HepG2 (cell line): ENCODE measurements at regions not wholly inside any gene's neighbourhood (a gene's known extent, or its start where the extent isn't known, plus 50 kb on each side); places are given as distances from the start of the nearest gene placed in this dataset.

Source experiments
- ATAC-seq: fragments of 200-7000 bp; cut with Tn5 transposase; 3 replicates; pipeline ENCODE4 v1.9.1; 2020; ENCODE audit warnings: mild to moderate bottlenecking, moderate library complexity
- BruUV-seq: library from RNA; stranded (reverse); fragments of 400-500 nt; replicated peaks from 2 replicates; lab custom pipeline; 2021; lab: Mats Ljungman, UMichigan
- CTCF ChIA-PET: fragments of 300-600 bp; formaldehyde crosslinking; extraction: SDS; loops from one replicate; lab custom pipeline; 2021; ENCODE audit warnings: low total read pairs, inconsistent platforms, low intra/inter-chr PET ratio; lab: Yijun Ruan, JAX
- POLR2A ChIA-PET: fragments of 350-600 bp; sonication (Branson Sonifier 250); formaldehyde crosslinking; loops from one replicate; lab custom pipeline; 2020; ENCODE audit warnings: antibody characterized with exemption, inconsistent platforms; lab: Yijun Ruan, JAX
- DNase-seq: peaks from one replicate; pipeline ENCODE4 v3.0.0-alpha.2; 2015; ENCODE audit warnings: low spot score
- FAIRE-seq: peaks from 3 replicates; lab custom pipeline; 2011; peaks lifted over from hg19 to GRCh38; lab: Jason Lieb, UNC
- H2AFZ ChIP-seq: one replicate; pipeline ENCODE4 v1.6.1; 2011; ENCODE audit warnings: low read length, inconsistent platforms
- H3K27ac ChIP-seq: fragments of 300-600 bp; 3 replicates; pipeline ENCODE4 v1.8.0; 2011; ENCODE audit warnings: mixed run types, mild to moderate bottlenecking, mixed read lengths, low read length, inconsistent platforms; ENCODE audit not compliant: insufficient read depth; ENCODE audit errors: extremely low read length
- H3K27me3 ChIP-seq, 2 experiments: fragments of 200-600 bp in 1 of 2; 2 replicates in 1 of 2; 3 replicates in 1 of 2; pipeline versions ENCODE4 v1.6.0 to v1.8.0; 2011; ENCODE audit warnings: low read length in 2 of 2, mild to moderate bottlenecking in 2 of 2, moderate library complexity in 2 of 2, inconsistent platforms in 1 of 2; ENCODE audit not compliant: insufficient read depth in 2 of 2, control insufficient read depth in 1 of 2
- H3K36me3 ChIP-seq, 2 experiments: fragments of 200-600 bp in 1 of 2; replicated peaks in 1 of 2; 2 replicates in 1 of 2; 3 replicates in 1 of 2; pipeline versions ENCODE4 v1.5.1 to v1.8.0; 2011; ENCODE audit warnings: low read length in 2 of 2, inconsistent platforms in 1 of 2; ENCODE audit not compliant: insufficient read depth in 2 of 2, control insufficient read depth in 1 of 2
- H3K4me1 ChIP-seq: 2 replicates; pipeline ENCODE4 v1.5.1; 2012; ENCODE audit warnings: low read length, inconsistent platforms; ENCODE audit not compliant: insufficient read depth
- H3K4me2 ChIP-seq: 2 replicates; pipeline ENCODE4 v1.6.0; 2011; ENCODE audit warnings: low read depth, low read length, inconsistent platforms
- H3K4me3 ChIP-seq, 3 experiments: fragments of 200-600 bp in 1 of 3; sonication (generic), shearing (Covaris generic) in 1 of 3; replicated peaks in 1 of 3; 2 replicates each; pipeline ENCODE4 v1.5.1; 2011 to 2016; ENCODE audit warnings: low read length in 3 of 3, inconsistent platforms in 2 of 3, low read depth in 2 of 3, mild to moderate bottlenecking in 2 of 3, control low read depth in 1 of 3, mixed read lengths in 1 of 3; ENCODE audit not compliant: insufficient read depth in 1 of 3
- H3K79me2 ChIP-seq: one replicate; pipeline ENCODE4 v1.6.1; 2011; ENCODE audit warnings: low read length, inconsistent platforms; ENCODE audit not compliant: insufficient read depth
- H3K9ac ChIP-seq: 2 replicates; pipeline ENCODE4 v1.6.0; 2011; ENCODE audit warnings: mild to moderate bottlenecking, low read depth, low read length, inconsistent platforms; ENCODE audit not compliant: insufficient read depth
- H3K9me3 ChIP-seq: 2 replicates; pipeline ENCODE4 v1.5.1; 2012; ENCODE audit warnings: mild to moderate bottlenecking, low read length
- H4K20me1 ChIP-seq: 2 replicates; pipeline ENCODE4 v1.6.0; 2011; ENCODE audit warnings: inconsistent platforms, mild to moderate bottlenecking, low read length, moderate library complexity; ENCODE audit not compliant: insufficient read depth
- ATF5 ChIP-seq: sonication (generic); formaldehyde crosslinking; IDR thresholded peaks from 2 replicates; pipeline ENCODE4 v1.4.0; 2020; ENCODE audit warnings: mild to moderate bottlenecking, low read depth, missing genetic modification reagents
- CENPBD1 ChIP-seq: sonication (generic); formaldehyde crosslinking; IDR thresholded peaks from 2 replicates; pipeline ENCODE4 v1.8.0; 2022; ENCODE audit warnings: missing genetic modification reagents, low read depth, mild to moderate bottlenecking, borderline replicate concordance
- CHD2 ChIP-seq: IDR thresholded peaks from 2 replicates; pipeline ENCODE4 v1.6.1; 2011; ENCODE audit warnings: low read depth, low read length, improper control_type of control experiment
- KDM4B ChIP-seq: sonication (generic); formaldehyde crosslinking; IDR thresholded peaks from 2 replicates; pipeline ENCODE4 v1.4.0; 2020; ENCODE audit warnings: missing genetic modification reagents
- MAFF ChIP-seq: IDR thresholded peaks from 2 replicates; pipeline ENCODE4 v1.6.1; 2011; ENCODE audit warnings: low read depth, low read length, improper control_type of control experiment
- MAFK ChIP-seq, 2 experiments: IDR thresholded peaks in 1 of 2; conservative IDR thresholded peaks in 1 of 2; 2 replicates each; pipeline ENCODE4 v1.6.1; 2011; ENCODE audit warnings: improper control_type of control experiment in 2 of 2, low read length in 2 of 2
- PHF20 ChIP-seq: sonication (generic); formaldehyde crosslinking; IDR thresholded peaks from 2 replicates; pipeline ENCODE4 v1.5.0; 2020; ENCODE audit warnings: mild to moderate bottlenecking, missing genetic modification reagents
- RBFOX2 ChIP-seq: fragments of 200-400 bp; formaldehyde crosslinking; IDR thresholded peaks from 2 replicates; pipeline ENCODE4 v1.6.1; 2017; ENCODE audit warnings: low read depth, mild to moderate bottlenecking, low read length
- REL ChIP-seq: sonication (generic); formaldehyde crosslinking; conservative IDR thresholded peaks from 2 replicates; pipeline ENCODE4 v1.8.0; 2022; ENCODE audit warnings: mild to moderate bottlenecking, missing genetic modification reagents, moderate library complexity
- RORA ChIP-seq: sonication (generic); formaldehyde crosslinking; IDR thresholded peaks from 2 replicates; pipeline ENCODE4 v1.5.0; 2020; ENCODE audit warnings: mild to moderate bottlenecking, missing genetic modification reagents, moderate library complexity
- ZBTB37 ChIP-seq: sonication (generic); formaldehyde crosslinking; IDR thresholded peaks from 2 replicates; pipeline ENCODE4 v1.4.0; 2020; ENCODE audit warnings: mild to moderate bottlenecking, missing genetic modification reagents
- ZMAT3 ChIP-seq: sonication (generic); formaldehyde crosslinking; conservative IDR thresholded peaks from 2 replicates; pipeline ENCODE4 v1.7.0; 2021; ENCODE audit warnings: missing genetic modification reagents
- ZNF44 ChIP-seq: sonication (generic); formaldehyde crosslinking; IDR thresholded peaks from 2 replicates; pipeline ENCODE4 v1.5.1; 2020; ENCODE audit warnings: mild to moderate bottlenecking, missing genetic modification reagents
- ZNF441 ChIP-seq: sonication (generic); formaldehyde crosslinking; IDR thresholded peaks from 2 replicates; pipeline ENCODE4 v1.7.0; 2021; ENCODE audit warnings: missing genetic modification reagents, borderline replicate concordance
- ZNF552 ChIP-seq: sonication (generic); formaldehyde crosslinking; IDR thresholded peaks from 2 replicates; pipeline ENCODE4 v1.9.0; 2022; ENCODE audit warnings: missing genetic modification reagents, mild to moderate bottlenecking, borderline replicate concordance
- ZNF770 ChIP-seq: sonication (generic); formaldehyde crosslinking; IDR thresholded peaks from 2 replicates; pipeline ENCODE4 v1.5.0; 2020; ENCODE audit warnings: mild to moderate bottlenecking, missing genetic modification reagents
- WGBS: methylation state at CpG from one replicate; pipeline ENCODE4 v1.1.6; 2017; ENCODE audit warnings: low lambda C conversion rate; 5-methylcytosine and 5-hydroxymethylcytosine counted together
- in situ Hi-C: cut with HindIII; loops from 2 replicates; pipeline ENCODE4 v1.10.0; 2017; ENCODE audit warnings: low pct_unique_long_range_greater_than_20kb; ENCODE audit not compliant: extremely low pct_ligation_motif_present
- intact Hi-C: fragments of 100-400 bp; cut with micrococcal nuclease; formaldehyde crosslinking; loops from one replicate; pipeline ENCODE4 v1.10.0; 2022; ENCODE audit not compliant: unreplicated experiment

- Histone ChIP-seq H3K4me3 (no peak overlapping the region), H2AFZ (no peak overlapping the region), H3K79me2 (no peaks in the 10 kb centered on the region), H3K27ac (no peak overlapping the region), H3K9ac (no peak overlapping the region), H3K4me2 (no peak overlapping the region), H3K4me1 (no peaks in the 10 kb centered on the region), H3K27me3 (no peaks in the 10 kb centered on the region), H4K20me1 (no peaks in the 10 kb centered on the region), H3K36me3 (no peaks in the 10 kb centered on the region), H3K9me3 (no peaks in the 10 kb centered on the region)
- in situ Hi-C loops (no loop called here), intact Hi-C loops (no loop called here)
- POLR2A ChIA-PET, result no interaction called here
- TF ChIP-seq MAFF (peak; percentile 95), ZNF552 (no peak), MAFK (conservative IDR thresholded peaks at IDR 0.05 in 1 of 2, IDR thresholded peaks at IDR 0.05 in 1 of 2; ENCODE audit: low read length in 2 of 2) (peak; percentile 90 to 96), ZNF770 (CRISPR knock-in tag) (no peak), KDM4B (CRISPR knock-in tag) (no peak), ZNF441 (no peak)
- ATAC-seq (no peak), FAIRE-seq (no peak), DNase-seq (no peak)
- BruUV-seq, result no TSS peak
- 4% methylated on average over 2 of the region's 2 CpGs for WGBS
- CTCF ChIA-PET, result no interaction called here
Measured at GRCh38 chr12:42935756-42936155, 346.2 kb upstream of the PRICKLE1 start.

- Histone ChIP-seq H3K36me3 (no peaks in the 10 kb centered on the region), H2AFZ (no peak overlapping the region), H3K27ac (no peak overlapping the region), H3K4me3 (no peak overlapping the region), H3K9ac (no peak overlapping the region), H3K4me2 (no peak overlapping the region), H3K9me3 (no peaks in the 10 kb centered on the region), H3K79me2 (no peaks in the 10 kb centered on the region), H3K4me1 (no peaks in the 10 kb centered on the region), H4K20me1 (no peaks in the 10 kb centered on the region), H3K27me3 (no peaks in the 10 kb centered on the region)
- CTCF ChIA-PET, result no interaction called here
- POLR2A ChIA-PET, result no interaction called here
- WGBS, result 2% methylated on average over 5 of the region's 5 CpGs
- ATAC-seq (no peak), DNase-seq (no peak), FAIRE-seq (no peak)
- intact Hi-C loops, result no loop called here
- BruUV-seq, result no TSS peak
- in situ Hi-C loops, result no loop called here
- TF ChIP-seq CENPBD1 (CRISPR knock-in tag) (no peak), ATF5 (CRISPR knock-in tag) (no peak), CHD2 (no peak), REL (no peak), PHF20 (no peak), ZNF44 (CRISPR knock-in tag) (no peak), ZBTB37 (CRISPR knock-in tag) (no peak), RORA (CRISPR knock-in tag) (no peak), ZMAT3 (no peak), RBFOX2 (no peak)
Measured at GRCh38 chr12:42935090-42935489, 345.5 kb upstream of the PRICKLE1 start.
